ENCODE measurements at regions not wholly inside any gene's neighbourhood (a gene's known extent, or its start where the extent isn't known, plus 50 kb on each side); places are given as distances from the start of the nearest gene placed in this dataset.

DNA sequence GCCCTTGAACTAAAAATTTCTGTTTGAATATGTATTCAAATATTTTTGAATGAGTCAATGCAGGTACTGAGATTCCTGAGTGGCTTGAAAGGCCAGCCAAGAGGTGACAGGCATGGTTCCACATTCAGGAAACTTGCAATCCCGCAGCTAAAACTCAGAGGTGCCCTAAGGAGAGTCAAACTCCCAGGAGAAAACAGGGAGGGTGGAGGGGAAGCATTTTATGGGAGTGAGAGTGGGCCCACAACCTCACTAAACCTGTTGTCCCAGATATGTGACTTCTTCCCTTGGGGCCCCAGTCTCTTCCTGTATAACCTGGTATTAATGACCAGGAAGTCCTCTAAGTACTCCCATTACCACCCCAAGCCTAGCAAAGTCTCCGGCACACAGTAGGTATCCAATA, 189.6 kb downstream of the PLPP3 start (continued):
- TF ChIP-seq, protein P1, sequence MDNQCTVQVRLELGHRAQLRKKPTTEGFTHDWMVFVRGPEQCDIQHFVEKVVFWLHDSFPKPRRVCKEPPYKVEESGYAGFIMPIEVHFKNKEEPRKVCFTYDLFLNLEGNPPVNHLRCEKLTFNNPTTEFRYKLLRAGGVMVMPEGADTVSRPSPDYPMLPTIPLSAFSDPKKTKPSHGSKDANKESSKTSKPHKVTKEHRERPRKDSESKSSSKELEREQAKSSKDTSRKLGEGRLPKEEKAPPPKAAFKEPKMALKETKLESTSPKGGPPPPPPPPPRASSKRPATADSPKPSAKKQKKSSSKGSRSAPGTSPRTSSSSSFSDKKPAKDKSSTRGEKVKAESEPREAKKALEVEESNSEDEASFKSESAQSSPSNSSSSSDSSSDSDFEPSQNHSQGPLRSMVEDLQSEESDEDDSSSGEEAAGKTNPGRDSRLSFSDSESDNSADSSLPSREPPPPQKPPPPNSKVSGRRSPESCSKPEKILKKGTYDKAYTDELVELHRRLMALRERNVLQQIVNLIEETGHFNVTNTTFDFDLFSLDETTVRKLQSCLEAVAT (IDR thresholded peaks at IDR 0.05) = no peak
- TF ChIP-seq CREB1 (IDR thresholded peaks at IDR 0.05; ENCODE audit: low read depth) (no peak), RAD51 (IDR thresholded peaks at IDR 0.05) (no peak), ZNF384 (IDR thresholded peaks at IDR 0.05; ENCODE audit: borderline replicate concordance, low read depth, low read length) (no peak)

DNA sequence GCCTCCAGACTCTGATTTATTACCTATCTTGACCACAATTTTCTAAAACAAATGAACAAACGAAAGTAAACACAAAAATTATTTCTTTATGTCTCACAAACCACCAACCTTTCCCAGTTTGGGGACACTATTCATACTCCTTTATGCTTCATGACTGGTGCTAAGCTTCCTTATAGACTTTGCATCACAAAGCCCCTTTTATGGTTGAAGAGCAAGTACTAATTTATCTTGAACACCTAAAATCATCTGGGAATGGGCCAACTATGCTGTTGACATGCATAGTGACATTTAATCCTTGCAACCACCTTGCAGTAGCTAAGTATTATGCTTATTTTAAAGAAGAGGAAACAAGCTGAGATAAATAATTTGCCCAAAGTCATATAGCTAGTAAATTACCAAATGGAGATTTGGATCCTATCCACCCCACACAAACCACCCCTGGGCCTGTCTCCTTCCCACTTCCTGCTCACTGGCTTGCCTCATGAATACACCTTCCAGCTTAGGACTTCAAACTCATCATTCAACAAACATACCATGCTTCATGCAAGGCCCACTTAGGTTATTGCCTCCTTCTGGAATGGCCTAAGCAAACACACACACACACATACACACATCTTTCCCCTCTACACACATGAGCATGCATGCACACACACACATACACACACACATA, 192.2 kb downstream of the PLPP3 start:
- intact Hi-C loops (cut with micrococcal nuclease; ENCODE audit: unreplicated experiment) = no loop called here
- no peaks in the 10 kb centered on the region for H3K4me1 ChIP-seq (ENCODE audit: control insufficient read depth, insufficient read depth, low read length)
- H3K36me3 ChIP-seq (ENCODE audit: control insufficient read depth in 2 of 2, insufficient read depth in 2 of 2, low read length in 1 of 2) = no peaks in the 10 kb centered on the region
- TF ChIP-seq BRCA1 (IDR thresholded peaks at IDR 0.05; ENCODE audit: low read depth, low read length) (no peak), HDGF (IDR thresholded peaks at IDR 0.05) (no peak), PML (IDR thresholded peaks at IDR 0.05; ENCODE audit: low read length) (no peak)
- TF ChIP-seq, protein P2, sequence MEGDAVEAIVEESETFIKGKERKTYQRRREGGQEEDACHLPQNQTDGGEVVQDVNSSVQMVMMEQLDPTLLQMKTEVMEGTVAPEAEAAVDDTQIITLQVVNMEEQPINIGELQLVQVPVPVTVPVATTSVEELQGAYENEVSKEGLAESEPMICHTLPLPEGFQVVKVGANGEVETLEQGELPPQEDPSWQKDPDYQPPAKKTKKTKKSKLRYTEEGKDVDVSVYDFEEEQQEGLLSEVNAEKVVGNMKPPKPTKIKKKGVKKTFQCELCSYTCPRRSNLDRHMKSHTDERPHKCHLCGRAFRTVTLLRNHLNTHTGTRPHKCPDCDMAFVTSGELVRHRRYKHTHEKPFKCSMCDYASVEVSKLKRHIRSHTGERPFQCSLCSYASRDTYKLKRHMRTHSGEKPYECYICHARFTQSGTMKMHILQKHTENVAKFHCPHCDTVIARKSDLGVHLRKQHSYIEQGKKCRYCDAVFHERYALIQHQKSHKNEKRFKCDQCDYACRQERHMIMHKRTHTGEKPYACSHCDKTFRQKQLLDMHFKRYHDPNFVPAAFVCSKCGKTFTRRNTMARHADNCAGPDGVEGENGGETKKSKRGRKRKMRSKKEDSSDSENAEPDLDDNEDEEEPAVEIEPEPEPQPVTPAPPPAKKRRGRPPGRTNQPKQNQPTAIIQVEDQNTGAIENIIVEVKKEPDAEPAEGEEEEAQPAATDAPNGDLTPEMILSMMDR (IDR thresholded peaks at IDR 0.05 in 2 of 3, conservative IDR thresholded peaks at IDR 0.05 in 1 of 3; ENCODE audit: control insufficient read depth in 2 of 3, extremely low read depth in 1 of 3, insufficient read depth in 1 of 3, low read depth in 3 of 3, low read length in 3 of 3) = no peak
- TF ChIP-seq, protein P3, sequence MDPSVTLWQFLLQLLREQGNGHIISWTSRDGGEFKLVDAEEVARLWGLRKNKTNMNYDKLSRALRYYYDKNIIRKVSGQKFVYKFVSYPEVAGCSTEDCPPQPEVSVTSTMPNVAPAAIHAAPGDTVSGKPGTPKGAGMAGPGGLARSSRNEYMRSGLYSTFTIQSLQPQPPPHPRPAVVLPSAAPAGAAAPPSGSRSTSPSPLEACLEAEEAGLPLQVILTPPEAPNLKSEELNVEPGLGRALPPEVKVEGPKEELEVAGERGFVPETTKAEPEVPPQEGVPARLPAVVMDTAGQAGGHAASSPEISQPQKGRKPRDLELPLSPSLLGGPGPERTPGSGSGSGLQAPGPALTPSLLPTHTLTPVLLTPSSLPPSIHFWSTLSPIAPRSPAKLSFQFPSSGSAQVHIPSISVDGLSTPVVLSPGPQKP (IDR thresholded peaks at IDR 0.05; ENCODE audit: low read depth, low read length) = no peak
- H3K9ac ChIP-seq (ENCODE audit: control insufficient read depth, insufficient read depth, low read length) = no peak overlapping the region
- H3K4me3 ChIP-seq = no peak overlapping the region
- H3K79me2 ChIP-seq (ENCODE audit: control insufficient read depth, insufficient read depth, low read length) = no peaks in the 10 kb centered on the region
- in situ Hi-C loops (cut with MboI) = no loop called here
- FAIRE-seq = no peak
- no peak overlapping the region for H3K27ac ChIP-seq (ENCODE audit: control insufficient read depth, insufficient read depth)
- no peak overlapping the region for H3K4me2 ChIP-seq (ENCODE audit: control insufficient read depth, insufficient read depth)
- POLR2A ChIA-PET = interaction anchor here (0.9 kb wide), 1 partner anchor 15 kb away, joined by 3 read pairs; no protein-coding TSS in a partner anchor
- RAD21 ChIA-PET (ENCODE audit: unreplicated experiment) = no interaction called here
- H2AFZ ChIP-seq (ENCODE audit: control insufficient read depth, low read depth, low read length) = no peak overlapping the region
- no peaks in the 10 kb centered on the region for H3K9me3 ChIP-seq (replicated peaks; ENCODE audit: control insufficient read depth, insufficient read depth, low read length)
- DNase-seq (ENCODE audit: low read depth, low spot score) = no peak
- no TSS peak for BruUV-seq (replicated peaks)
- 13% methylated on average over 1 of the region's 1 CpG for WGBS (ENCODE audit: insufficient coverage, insufficient replicate concordance, low lambda C conversion rate, missing lambda C conversion rate)
- CTCF ChIA-PET = interaction anchor here (0.9 kb wide), 2 partner anchors 11 to 68 kb away, joined by 3 read pairs; no protein-coding TSS in a partner anchor
- H4K20me1 ChIP-seq (ENCODE audit: control insufficient read depth, insufficient read depth) = no peaks in the 10 kb centered on the region
- no peaks in the 10 kb centered on the region for H3K27me3 ChIP-seq (replicated peaks in 1 of 2; ENCODE audit: control insufficient read depth in 2 of 2, insufficient read depth in 2 of 2, low read length in 1 of 2)
- ATAC-seq = no peak; the same call in 2 of the 3 replicates
- SMC1A ChIA-PET (ENCODE audit: uncharacterized antibody, unreplicated experiment) = interaction anchor here (0.8 to 1.6 kb wide), 10 partner anchors 9 to 194 kb away, joined by 3 to 10 read pairs (median 4); no protein-coding TSS in a partner anchor
